ENCODE measurements at regions not wholly inside any gene's neighbourhood (a gene's known extent, or its start where the extent isn't known, plus 50 kb on each side); places are given as distances from the start of the nearest gene placed in this dataset.

GRCh38 chr5:89435347-89435746, 552.4 kb upstream of the MEF2C start:
- DNase-seq = no peak

GRCh38 chr5:89428624-89429023, 545.6 kb upstream of the MEF2C start:
- no peak for DNase-seq

DNA sequence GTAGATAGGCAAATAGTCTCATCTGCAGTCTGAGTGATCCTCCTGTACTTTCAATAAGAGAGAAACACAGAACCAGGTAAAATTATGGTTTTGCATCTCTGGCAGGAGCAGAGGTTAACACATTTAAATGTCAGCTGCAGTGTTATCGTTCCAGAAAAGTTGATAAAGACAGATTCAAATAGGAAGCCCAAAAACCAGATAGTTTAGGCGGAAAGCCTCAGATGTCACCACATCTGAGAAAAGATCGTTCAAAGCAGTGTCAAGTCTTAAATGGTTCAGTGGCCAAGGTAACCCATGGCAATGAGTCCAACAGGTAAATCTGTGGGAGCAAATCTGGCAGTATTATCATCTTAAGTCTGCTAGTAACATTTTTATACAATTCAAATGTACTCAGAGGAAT, 542.1 kb upstream of the MEF2C start:
- no peak for DNase-seq

- DNase-seq = no peak
These were observed 538.1 kb upstream of the MEF2C start for GRCh38 chr5:89421035-89421434.

DNA sequence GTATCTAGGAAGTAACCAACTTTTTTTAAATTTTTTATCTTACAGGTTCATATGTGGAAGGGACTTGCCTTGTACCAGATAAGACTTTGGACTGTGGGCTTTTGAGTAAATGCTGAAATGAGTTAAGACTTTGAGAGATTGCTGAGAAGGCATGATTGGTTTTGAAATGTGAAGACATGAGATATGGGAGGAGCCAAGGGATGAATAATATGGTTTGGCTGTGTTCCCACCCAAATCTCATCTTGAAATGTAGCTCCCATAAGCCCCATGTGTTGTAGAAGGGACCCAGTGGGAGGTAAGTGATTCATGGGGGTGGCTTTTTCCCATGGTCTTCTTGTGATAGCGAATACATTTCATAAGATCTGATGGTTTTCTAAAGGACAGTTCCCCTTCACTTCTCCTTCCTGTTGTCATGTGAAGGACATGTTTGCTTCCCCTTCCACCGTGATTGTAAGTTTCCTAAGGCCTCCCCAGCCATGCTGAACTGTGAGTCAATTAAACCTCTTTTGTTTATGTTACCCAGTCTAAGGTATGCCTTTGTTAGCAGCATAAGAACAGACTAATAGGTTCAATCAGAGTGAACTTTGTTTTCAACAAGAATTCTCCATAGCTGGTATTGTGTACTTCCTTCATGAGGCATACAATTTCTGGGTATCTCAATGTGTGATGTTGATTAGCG, 535.6 kb upstream of the MEF2C start:
- no peak for DNase-seq

DNA sequence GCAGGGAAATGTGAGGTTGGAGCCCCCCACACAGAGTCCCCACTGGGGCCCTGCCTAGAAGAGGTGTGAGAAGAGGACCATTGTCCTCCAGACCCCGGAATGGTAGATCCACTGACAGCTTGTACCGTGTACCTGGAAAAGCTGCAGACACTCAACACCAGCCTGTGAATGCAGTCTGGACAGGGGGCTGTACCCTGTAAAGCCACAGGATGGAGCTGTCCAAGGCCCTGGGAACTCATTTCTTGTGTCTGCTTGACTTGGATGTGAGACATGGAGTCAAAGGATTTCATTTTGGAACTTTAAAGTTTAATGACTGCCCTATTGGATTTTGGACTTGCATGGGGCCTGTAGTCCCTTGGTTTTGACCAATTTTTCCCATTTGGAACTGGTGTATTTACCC, 535.0 kb upstream of the MEF2C start:
- DNase-seq = no peak

DNA sequence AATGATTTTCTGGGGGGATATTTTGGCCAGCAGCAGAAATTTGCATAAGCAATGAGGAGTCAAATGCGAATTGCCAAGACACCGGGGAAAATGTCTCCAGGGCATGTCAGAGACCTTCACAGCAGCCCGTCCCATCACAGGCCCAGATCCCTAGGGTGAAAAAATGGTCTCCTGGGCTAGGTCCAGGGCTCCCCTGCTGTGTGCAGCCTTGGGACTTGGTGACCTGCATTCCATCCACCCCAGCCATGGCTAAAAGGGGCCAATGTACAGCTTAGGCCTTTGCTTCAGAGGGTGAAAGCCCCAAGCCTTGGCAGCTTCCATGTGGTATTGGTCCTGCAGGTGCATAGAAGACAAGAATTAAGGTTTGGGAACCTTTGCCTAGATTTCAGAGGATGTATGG, 534.5 kb upstream of the MEF2C start:
- DNase-seq = no peak

- DNase-seq = no peak
These were observed 528.9 kb upstream of the MEF2C start for GRCh38 chr5:89411891-89412290.

DNA sequence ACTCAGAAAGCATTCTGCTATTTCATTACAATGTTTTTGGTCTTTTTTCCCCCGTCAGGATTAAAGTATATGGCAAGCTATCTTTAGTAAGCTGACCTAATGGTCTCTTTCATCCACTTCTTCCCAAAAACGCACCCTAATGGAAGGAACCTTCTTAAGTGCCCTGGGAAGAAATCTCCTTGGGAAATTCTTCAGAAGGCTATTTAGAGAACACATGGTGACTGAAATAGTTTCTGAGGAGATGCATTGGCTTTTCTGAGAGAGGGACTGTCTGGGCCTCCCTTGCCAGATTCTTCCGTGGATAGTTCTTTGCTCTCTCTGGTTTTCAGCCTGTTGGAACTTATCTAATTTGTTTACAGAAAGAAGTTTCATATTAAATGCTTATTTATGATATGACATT, 524.1 kb upstream of the MEF2C start:
- DNase-seq = no peak

DNA sequence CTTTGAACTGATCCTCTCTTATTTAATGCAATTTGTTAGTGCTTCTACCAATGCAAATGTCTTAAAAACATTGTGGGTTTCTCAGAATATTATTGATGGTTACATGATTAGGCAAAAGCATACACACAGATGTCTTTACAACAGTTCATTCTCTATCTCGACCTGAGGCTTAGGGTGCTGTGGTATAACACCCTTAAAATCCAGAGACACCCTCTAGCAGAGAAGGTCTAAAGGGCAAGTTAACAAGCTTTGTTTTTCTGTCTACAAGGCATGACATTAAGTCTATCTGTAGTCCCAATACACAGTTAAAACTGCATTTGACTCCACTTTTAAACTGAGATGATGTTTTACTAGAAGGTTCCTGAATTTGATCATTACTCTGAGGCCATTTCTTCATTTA, 518.7 kb upstream of the MEF2C start:
- no peak for DNase-seq

DNA sequence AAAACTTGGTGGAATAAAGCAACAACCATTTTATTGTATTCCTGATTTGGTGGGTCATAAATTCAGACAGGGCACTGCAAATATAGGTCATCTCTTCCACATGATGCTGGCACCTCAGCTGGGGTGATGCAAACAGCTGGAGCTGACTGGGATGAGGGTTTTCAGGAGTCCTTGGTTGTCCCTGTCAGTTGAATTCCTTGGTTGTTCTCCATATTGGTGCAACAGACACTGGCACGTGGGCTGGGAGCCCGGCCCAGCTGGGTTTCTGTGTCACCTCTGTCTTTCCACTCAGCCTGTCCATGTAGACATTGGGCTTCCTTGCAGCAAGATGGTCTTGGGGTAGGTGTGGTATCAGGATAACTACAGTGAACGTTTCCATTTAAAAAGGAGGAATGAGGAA, 518.0 kb upstream of the MEF2C start:
- DNase-seq = no peak

- DNase-seq = no peak
These were observed 516.6 kb upstream of the MEF2C start for GRCh38 chr5:89399548-89399947.

- DNase-seq = no peak
These were observed 514.1 kb upstream of the MEF2C start for GRCh38 chr5:89397096-89397495.

DNA sequence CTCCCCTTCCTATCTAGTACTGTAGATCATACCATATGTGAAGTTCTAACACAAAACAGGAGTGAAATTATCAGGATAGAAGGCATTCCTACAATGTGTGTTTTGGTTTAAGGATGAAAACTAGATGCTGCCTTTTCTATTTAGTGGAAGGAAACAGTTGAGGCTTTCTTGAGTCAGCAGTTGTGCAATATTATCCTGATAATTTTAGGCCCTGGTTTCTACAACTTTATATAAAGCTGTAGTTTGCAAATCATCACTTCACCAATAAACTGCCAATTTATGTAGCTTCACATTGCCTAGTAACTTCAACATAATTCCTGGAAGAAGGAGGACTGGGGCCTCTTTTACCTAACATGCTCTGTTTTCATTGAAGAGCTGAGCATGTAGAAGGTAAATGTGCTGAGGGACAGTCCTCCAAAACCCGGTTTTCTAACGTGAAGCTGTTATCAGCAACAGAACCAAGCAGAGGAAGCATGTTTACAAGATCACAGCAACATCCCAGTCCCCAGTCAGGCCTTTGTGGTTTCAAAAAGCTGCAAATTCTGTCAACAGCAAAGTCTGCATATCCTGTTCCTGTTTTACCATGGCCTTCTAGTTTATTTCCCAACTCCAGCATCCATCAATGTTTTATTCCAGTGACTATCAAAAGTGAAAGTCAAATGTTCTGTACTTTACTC, 513.4 kb upstream of the MEF2C start:
- DNase-seq = peak in 11 of 58 donors; percentile 2 to 56 (median 14)

- DNase-seq = no peak
These were observed 512.1 kb upstream of the MEF2C start for GRCh38 chr5:89395111-89395510.

- DNase-seq = no peak
These were observed 505.9 kb upstream of the MEF2C start for GRCh38 chr5:89388872-89389271.

DNA sequence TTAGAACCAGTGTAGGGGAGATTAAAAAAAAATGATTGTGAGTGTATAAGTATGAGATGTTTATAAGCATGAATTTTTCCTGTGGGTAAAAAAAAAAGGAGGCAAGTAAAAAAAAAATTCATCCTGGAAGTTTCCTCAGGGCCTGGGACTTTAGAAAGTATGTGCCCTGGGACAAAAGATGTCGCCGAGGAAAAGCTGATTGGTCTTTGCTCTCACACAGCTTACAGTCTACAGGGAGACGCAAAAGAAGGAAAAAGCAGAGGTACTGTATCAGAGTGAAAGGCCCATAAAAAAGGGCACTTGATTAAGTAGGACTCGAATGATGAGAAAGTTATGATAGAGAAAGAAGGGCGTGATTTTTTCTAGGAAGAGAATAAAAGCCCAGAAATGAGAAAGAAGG, 501.4 kb upstream of the MEF2C start:
- DNase-seq = no peak

DNA sequence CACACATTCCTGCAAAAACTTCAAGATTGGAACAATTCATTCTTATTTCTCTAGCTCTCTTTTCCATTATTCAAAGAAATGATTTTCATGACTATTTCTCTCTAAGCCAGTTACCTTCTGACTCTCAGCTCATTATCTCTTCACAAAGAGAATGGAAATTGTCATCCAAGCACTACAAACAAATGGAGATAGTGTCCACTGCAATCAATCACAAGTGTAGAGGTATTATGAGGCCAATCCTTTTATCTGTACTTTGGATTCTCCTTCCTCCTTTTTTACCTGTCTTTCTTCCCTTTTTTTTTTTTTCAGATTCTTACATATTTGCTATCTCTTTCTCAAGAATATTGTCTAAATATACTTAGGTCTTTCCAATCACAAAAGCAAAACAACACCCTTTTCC, 497.7 kb upstream of the MEF2C start:
- DNase-seq = no peak

- DNase-seq = peak in 5 of 58 donors; percentile 2 to 26 (median 12)
These were observed 494.9 kb upstream of the MEF2C start for GRCh38 chr5:89377767-89378455.

GRCh38 chr5:89374818-89375521, 492.0 kb upstream of the MEF2C start:
- DNase-seq = peak in 1 of 58 donors; percentile 25

DNA sequence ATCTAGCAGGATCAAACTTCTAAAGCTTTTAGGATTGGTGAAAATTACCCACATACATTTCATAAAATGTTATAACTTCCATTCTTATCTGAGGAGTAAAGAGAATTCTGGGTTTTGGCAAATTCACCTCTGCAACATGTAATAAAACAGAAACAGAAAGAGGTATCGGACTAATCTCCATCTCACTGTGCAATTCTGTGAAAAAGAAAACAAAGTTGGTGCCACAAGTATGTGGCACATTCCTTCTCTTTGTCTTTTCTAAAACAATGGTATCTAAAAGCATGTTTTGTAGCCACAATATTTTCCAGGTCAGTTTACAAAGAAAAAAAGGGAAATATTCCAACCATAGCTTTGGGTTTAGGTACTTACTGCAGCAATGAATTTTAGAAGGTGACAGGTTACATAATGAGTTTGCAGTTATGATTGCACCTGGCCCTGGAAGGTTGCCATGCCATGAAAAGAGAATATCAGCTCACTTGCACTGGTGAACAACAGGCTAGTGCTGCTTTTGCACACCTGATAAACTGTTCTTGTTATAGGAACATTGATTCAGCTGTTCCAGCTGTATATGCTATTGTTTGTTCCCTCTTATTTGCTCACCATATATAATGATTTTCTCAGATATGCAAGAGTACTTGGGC, 491.3 kb upstream of the MEF2C start:
- DNase-seq = no peak

DNA sequence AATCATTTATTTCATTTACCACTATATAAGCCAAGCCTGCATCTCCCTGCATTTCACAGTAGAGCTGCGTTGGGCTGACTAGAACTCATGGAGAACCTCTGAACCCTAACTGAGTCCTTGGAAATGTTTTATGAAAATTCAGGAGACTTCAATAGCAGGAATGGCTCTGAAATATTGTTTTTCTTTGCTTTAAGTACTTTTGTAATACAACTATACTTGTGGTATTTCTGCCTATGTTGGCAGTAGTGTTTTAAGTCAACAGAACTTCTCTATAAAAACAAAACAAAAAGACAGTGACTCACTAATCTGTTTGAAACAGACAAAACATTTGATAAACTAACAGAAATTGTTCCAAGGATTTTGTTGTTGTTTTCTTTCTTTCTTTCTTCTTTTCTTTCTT, 489.2 kb upstream of the MEF2C start:
- DNase-seq = no peak

Data from anterior cingulate cortex (tissue), 58 donors.